ENCODE measurements at regions not wholly inside any gene's neighbourhood (a gene's known extent, or its start where the extent isn't known, plus 50 kb on each side); places are given as distances from the start of the nearest gene placed in this dataset.

GRCh38 chr18:75489493-75490190 is 62.1 kb upstream of the SMIM21 start:
- Histone ChIP-seq H3K4me1 (ENCODE audit: low read depth) (no peaks in the 10 kb centered on the region), H3K4me3 (no peak overlapping the region), H3K9me3 (no peaks in the 10 kb centered on the region), H3K36me3 (ENCODE audit: low read depth) (no peaks in the 10 kb centered on the region)
- intact Hi-C loops (cut with DNase I, micrococcal nuclease): no loop called here
- no peak for TF ChIP-seq CTCF (IDR thresholded peaks at IDR 0.05)
- DNase-seq (no peak), ATAC-seq (peak; percentile 16)

GRCh38 chr18:75483662-75484061 is 56.2 kb upstream of the SMIM21 start:
- Histone ChIP-seq H3K4me3 (no peak overlapping the region), H3K36me3 (ENCODE audit: low read depth) (no peaks in the 10 kb centered on the region), H3K4me1 (ENCODE audit: low read depth) (no peaks in the 10 kb centered on the region), H3K9me3 (peaks cover 3% of the 10 kb centered on the region)
- DNase-seq: no peak
- no peak for ATAC-seq
- TF ChIP-seq CTCF (IDR thresholded peaks at IDR 0.05): no peak
- intact Hi-C loops (cut with DNase I, micrococcal nuclease): no loop called here

- H3K36me3 ChIP-seq (ENCODE audit: low read depth): no peaks in the 10 kb centered on the region
- peaks cover 3% of the 10 kb centered on the region for H3K9me3 ChIP-seq
- ATAC-seq (no peak), DNase-seq (no peak)
- no peak for TF ChIP-seq CTCF (IDR thresholded peaks at IDR 0.05)
- intact Hi-C loops (cut with DNase I, micrococcal nuclease): no loop called here
- no peaks in the 10 kb centered on the region for H3K4me1 ChIP-seq (ENCODE audit: low read depth)
- H3K4me3 ChIP-seq: no peak overlapping the region
Observed at GRCh38 chr18:75482880-75483279, 55.4 kb upstream of the SMIM21 start.

- intact Hi-C loops (cut with DNase I, micrococcal nuclease): no loop called here
- TF ChIP-seq CTCF (IDR thresholded peaks at IDR 0.05): no peak
- Histone ChIP-seq H3K4me1 (ENCODE audit: low read depth) (no peaks in the 10 kb centered on the region), H3K9me3 (peaks cover 3% of the 10 kb centered on the region), H3K36me3 (ENCODE audit: low read depth) (no peaks in the 10 kb centered on the region), H3K4me3 (no peak overlapping the region)
- ATAC-seq (no peak), DNase-seq (no peak)
Observed at GRCh38 chr18:75480487-75480886, 53.0 kb upstream of the SMIM21 start.

- Histone ChIP-seq H3K4me3 (no peak overlapping the region), H3K36me3 (ENCODE audit: low read depth) (no peaks in the 10 kb centered on the region), H3K4me1 (ENCODE audit: low read depth) (no peaks in the 10 kb centered on the region), H3K9me3 (peaks cover 3% of the 10 kb centered on the region)
- intact Hi-C loops (cut with DNase I, micrococcal nuclease): loop anchor here in 1 of 2 donors (5.0 kb wide), 1 partner anchor 827 kb away; no protein-coding TSS in a partner anchor
- ATAC-seq (peak; percentile 64), DNase-seq (peak in 1 of 3 donors; percentile 21)
- TF ChIP-seq CTCF (IDR thresholded peaks at IDR 0.05): no peak
Observed at GRCh38 chr18:75478996-75479880, 51.7 kb upstream of the SMIM21 start.
